B cell (primary cell): ENCODE measurements at regions not wholly inside any gene's neighbourhood (a gene's known extent, or its start where the extent isn't known, plus 50 kb on each side); places are given as distances from the start of the nearest gene placed in this dataset.

Source experiments
- EZH2 ChIP-seq: IDR thresholded peaks from 2 replicates; pipeline ENCODE4 v1.6.1; 2012; ENCODE audit warnings: borderline replicate concordance, low read depth, mild to moderate bottlenecking, moderate library complexity, low read length; ENCODE audit not compliant: insufficient read depth, poor library complexity, severe bottlenecking
- TF ChIP-seq, protein P1 (sequence below): fragments of 200-600 bp; IDR thresholded peaks from one replicate; pipeline ENCODE4 v1.8.0; 2022; ENCODE audit warnings: antibody characterized with exemption, mild to moderate bottlenecking

DNA sequence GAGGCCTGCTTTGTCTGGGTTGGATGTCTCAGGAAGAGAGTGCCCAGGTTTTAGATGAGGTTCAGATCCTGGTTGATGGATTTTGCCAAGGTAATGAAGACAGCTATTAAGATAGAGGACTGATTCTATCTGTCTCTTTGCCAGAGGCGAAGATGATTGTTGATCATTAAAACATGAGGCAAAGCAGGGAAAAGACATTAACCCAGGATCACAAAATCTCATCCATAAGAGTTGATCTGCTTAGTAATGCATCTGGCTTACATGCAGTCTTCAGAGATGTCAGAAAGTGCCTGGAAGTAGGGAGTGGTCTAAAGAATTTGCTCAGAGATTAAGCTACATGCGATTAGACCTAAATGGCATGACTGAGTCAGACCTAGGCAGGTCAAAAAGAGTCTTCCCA, 229.6 kb upstream of the PLD5 start:
- TF ChIP-seq, protein P1, sequence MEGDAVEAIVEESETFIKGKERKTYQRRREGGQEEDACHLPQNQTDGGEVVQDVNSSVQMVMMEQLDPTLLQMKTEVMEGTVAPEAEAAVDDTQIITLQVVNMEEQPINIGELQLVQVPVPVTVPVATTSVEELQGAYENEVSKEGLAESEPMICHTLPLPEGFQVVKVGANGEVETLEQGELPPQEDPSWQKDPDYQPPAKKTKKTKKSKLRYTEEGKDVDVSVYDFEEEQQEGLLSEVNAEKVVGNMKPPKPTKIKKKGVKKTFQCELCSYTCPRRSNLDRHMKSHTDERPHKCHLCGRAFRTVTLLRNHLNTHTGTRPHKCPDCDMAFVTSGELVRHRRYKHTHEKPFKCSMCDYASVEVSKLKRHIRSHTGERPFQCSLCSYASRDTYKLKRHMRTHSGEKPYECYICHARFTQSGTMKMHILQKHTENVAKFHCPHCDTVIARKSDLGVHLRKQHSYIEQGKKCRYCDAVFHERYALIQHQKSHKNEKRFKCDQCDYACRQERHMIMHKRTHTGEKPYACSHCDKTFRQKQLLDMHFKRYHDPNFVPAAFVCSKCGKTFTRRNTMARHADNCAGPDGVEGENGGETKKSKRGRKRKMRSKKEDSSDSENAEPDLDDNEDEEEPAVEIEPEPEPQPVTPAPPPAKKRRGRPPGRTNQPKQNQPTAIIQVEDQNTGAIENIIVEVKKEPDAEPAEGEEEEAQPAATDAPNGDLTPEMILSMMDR = no peak
- TF ChIP-seq EZH2 = no peak
